Left ventricle myocardium inferior (tissue), 1 donor: ENCODE measurements at regions not wholly inside any gene's neighbourhood (a gene's known extent, or its start where the extent isn't known, plus 50 kb on each side); places are given as distances from the start of the nearest gene placed in this dataset.
A peak's percentile ranks its signal among the peaks of the same experiment; 100 is the strongest.

Source experiments
- DNase-seq: peaks from one replicate; pipeline ENCODE4 v3.0.0-alpha.2; 2020
- H3K27ac ChIP-seq: fragments of 200-600 bp; replicated peaks from 2 replicates; pipeline ENCODE4 v1.8.0; 2021
- H3K27me3 ChIP-seq: fragments of 200-600 bp; 2 replicates; pipeline ENCODE4 v1.8.0; 2021; ENCODE audit warnings: low read depth
- H3K36me3 ChIP-seq: fragments of 200-600 bp; 2 replicates; pipeline ENCODE4 v1.8.0; 2021
- H3K4me1 ChIP-seq: fragments of 200-600 bp; 2 replicates; pipeline ENCODE4 v1.8.0; 2021
- H3K4me3 ChIP-seq: fragments of 200-600 bp; 2 replicates; pipeline ENCODE4 v1.8.0; 2021; ENCODE audit warnings: mild to moderate bottlenecking, moderate library complexity
- H3K9me3 ChIP-seq: fragments of 200-600 bp; replicated peaks from 2 replicates; pipeline ENCODE4 v1.8.0; 2021
- CTCF ChIP-seq: fragments of 200-600 bp; IDR thresholded peaks from 2 replicates; pipeline ENCODE4 v1.8.0; 2021; ENCODE audit warnings: antibody characterized with exemption, mild to moderate bottlenecking, borderline replicate concordance
- intact Hi-C: fragments of 100-400 bp; cut with micrococcal nuclease; formaldehyde crosslinking; loops from one replicate; pipeline ENCODE4 v1.11.0; 2022
- donor health status: DM: no; HTN: yes; CAD: no; lungs with severe emphysema.

GRCh38 chr2:196337208-196337953 lies 166.0 kb upstream of the STK17B start:
- H3K36me3 ChIP-seq, result no peaks in the 10 kb centered on the region
- TF ChIP-seq CTCF, result peak; percentile 54
- peak overlapping the region; percentile 15 for H3K27ac ChIP-seq
- intact Hi-C loops, result no loop called here
- peaks cover 86% of the 10 kb centered on the region for H3K4me1 ChIP-seq
- no peak for DNase-seq
- H3K4me3 ChIP-seq, result no peak overlapping the region
- H3K27me3 ChIP-seq, result no peaks in the 10 kb centered on the region
- H3K9me3 ChIP-seq, result no peaks in the 10 kb centered on the region

- peak overlapping the region; percentile 18 for H3K27ac ChIP-seq
- intact Hi-C loops, result no loop called here
- no peak for TF ChIP-seq CTCF
Observed at GRCh38 chr2:196338440-196338839, 167.1 kb upstream of the STK17B start.

GRCh38 chr2:196341277-196341841 lies 170.0 kb upstream of the STK17B start:
- no peak for TF ChIP-seq CTCF
- H3K36me3 ChIP-seq, result peaks cover 2% of the 10 kb centered on the region
- no peak overlapping the region for H3K4me3 ChIP-seq
- H3K27me3 ChIP-seq, result no peaks in the 10 kb centered on the region
- intact Hi-C loops, result no loop called here
- H3K9me3 ChIP-seq, result no peaks in the 10 kb centered on the region
- H3K27ac ChIP-seq, result no peak overlapping the region
- no peak for DNase-seq
- H3K4me1 ChIP-seq, result peaks cover 61% of the 10 kb centered on the region

More at GRCh38 chr2:196338440-196338839, 167.1 kb upstream of the STK17B start:
- Histone ChIP-seq H3K27me3 (no peaks in the 10 kb centered on the region), H3K4me3 (no peak overlapping the region), H3K36me3 (peaks cover 2% of the 10 kb centered on the region), H3K4me1 (peaks cover 76% of the 10 kb centered on the region), H3K9me3 (no peaks in the 10 kb centered on the region)
- no peak for DNase-seq

GRCh38 chr2:196344397-196344796 lies 173.0 kb upstream of the STK17B start:
- Histone ChIP-seq H3K4me3 (no peak overlapping the region), H3K27me3 (no peaks in the 10 kb centered on the region), H3K36me3 (peaks cover 2% of the 10 kb centered on the region), H3K4me1 (peaks cover 37% of the 10 kb centered on the region), H3K9me3 (no peaks in the 10 kb centered on the region), H3K27ac (no peak overlapping the region)
- DNase-seq, result no peak
- intact Hi-C loops, result no loop called here
- no peak for TF ChIP-seq CTCF

- H3K4me3 ChIP-seq, result no peak overlapping the region
- peaks cover 6% of the 10 kb centered on the region for H3K36me3 ChIP-seq
- no peak for TF ChIP-seq CTCF
- H3K27me3 ChIP-seq, result no peaks in the 10 kb centered on the region
- no peak overlapping the region for H3K27ac ChIP-seq
- peaks cover 38% of the 10 kb centered on the region for H3K4me1 ChIP-seq
- peaks cover 11% of the 10 kb centered on the region for H3K9me3 ChIP-seq
- no peak for DNase-seq
- intact Hi-C loops, result no loop called here
Observed at GRCh38 chr2:196353717-196354116, 182.3 kb upstream of the STK17B start.
